C4-2B (cell line): ENCODE measurements at regions not wholly inside any gene's neighbourhood (a gene's known extent, or its start where the extent isn't known, plus 50 kb on each side); places are given as distances from the start of the nearest gene placed in this dataset.

ENCODE experiments used
- CTCF ChIP-seq: fragments of 450-650 bp; conservative IDR thresholded peaks from 2 replicates; pipeline ENCODE4 v1.5.1; 2017; ENCODE audit warnings: mild to moderate bottlenecking
- ZFX ChIP-seq: fragments of 450-650 bp; IDR thresholded peaks from 2 replicates; pipeline ENCODE4 v1.6.1; 2017

DNA sequence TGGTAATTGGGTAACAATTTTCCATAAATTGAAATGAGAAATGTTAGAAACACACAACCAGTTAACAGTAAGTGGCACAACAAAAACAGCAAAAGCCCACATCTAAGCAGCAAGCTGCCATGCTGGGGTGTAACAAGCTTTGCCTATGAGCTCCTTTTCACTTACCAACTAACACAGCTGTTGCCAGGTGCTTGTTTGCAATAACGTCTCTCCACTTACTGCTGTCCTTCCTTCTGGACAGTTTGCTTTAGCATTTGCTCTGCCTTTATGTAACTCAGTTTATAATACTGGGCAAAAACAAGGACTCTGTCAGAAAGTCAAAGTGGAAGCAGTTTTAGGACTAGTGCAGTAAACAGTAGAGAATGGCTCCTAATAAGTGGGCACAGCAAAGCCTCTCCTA is 740.9 kb downstream of the POM121L12 start:
- TF ChIP-seq CTCF: no peak
- TF ChIP-seq ZFX: no peak
